Aorta (tissue), 5 donors: ENCODE measurements at regions not wholly inside any gene's neighbourhood (a gene's known extent, or its start where the extent isn't known, plus 50 kb on each side); places are given as distances from the start of the nearest gene placed in this dataset.
"Not testable (repeated sequence)": the region's sequence is repeated elsewhere in the genome, so short reads cannot be mapped to it uniquely, and the experiment has no call there.

Experiments
- ATAC-seq: fragments of 200-7000 bp; cut with Tn5 transposase; one replicate; pipeline ENCODE4 v1.9.1; 2022; ENCODE audit warnings: moderate library complexity; ENCODE audit not compliant: low FRiP score
- DNase-seq, 2 donors: peaks; one replicate each; pipeline ENCODE4 v3.0.0-alpha.2; 2020
- H3K27ac ChIP-seq, 2 donors: one replicate each; pipeline ENCODE4 v1.5.1; 2013; ENCODE audit warnings: low read length in 2 of 2, mild to moderate bottlenecking in 2 of 2, moderate library complexity in 2 of 2, control low read depth in 1 of 2, inconsistent platforms in 1 of 2, low read depth in 1 of 2
- H3K27me3 ChIP-seq, 2 donors: one replicate each; pipeline ENCODE4 v1.6.1; 2013; ENCODE audit warnings: control low read depth in 1 of 2, low read length in 1 of 2, mild to moderate bottlenecking in 1 of 2, moderate library complexity in 1 of 2; ENCODE audit not compliant: insufficient read depth in 2 of 2, control insufficient read depth in 1 of 2
- H3K36me3 ChIP-seq, 2 donors: one replicate each; pipeline ENCODE4 v1.6.1; 2013; ENCODE audit warnings: control low read depth in 1 of 2, low read length in 1 of 2, mild to moderate bottlenecking in 1 of 2; ENCODE audit not compliant: insufficient read depth in 2 of 2, control insufficient read depth in 1 of 2
- H3K4me1 ChIP-seq, 2 donors: one replicate each; pipeline ENCODE4 v1.6.1; 2013; ENCODE audit warnings: low read length in 2 of 2, control low read depth in 1 of 2, mild to moderate bottlenecking in 1 of 2, moderate library complexity in 1 of 2; ENCODE audit not compliant: insufficient read depth in 2 of 2, control insufficient read depth in 1 of 2
- H3K4me3 ChIP-seq, 2 donors: one replicate each; pipeline ENCODE4 v1.5.1; 2013; ENCODE audit warnings: low read length in 2 of 2, control low read depth in 1 of 2, mild to moderate bottlenecking in 1 of 2
- H3K9me3 ChIP-seq: one replicate; pipeline ENCODE4 v1.6.1; 2013; ENCODE audit warnings: mild to moderate bottlenecking, low read length; ENCODE audit not compliant: control insufficient read depth
- WGBS, 2 donors: extraction: QIAGEN DNeasy Blood & Tissue Kit; methylation state at CpG; one replicate each; pipeline ENCODE4 v1.1.7; 2013; 5-methylcytosine and 5-hydroxymethylcytosine counted together
- intact Hi-C, 2 donors: fragments of 100-400 bp; cut with DNase I; formaldehyde crosslinking; loops; one replicate each; pipeline versions ENCODE4 v1.14.2 to v1.15.0; 2022
- donor health status: healthy with polysubstance abuse.
- donor health status: Bipolar disorder and iron deficiency.
- donor health status: DM: no; HTN: no; CAD: no.
- donor health status: DM: no; HTN: no; CAD: no.
- donor health status: DM: yes; HTN: yes; CAD: no.

- intact Hi-C loops, H3K27ac ChIP-seq, H3K9me3 ChIP-seq, H3K4me1 ChIP-seq, H3K4me3 ChIP-seq, H3K36me3 ChIP-seq, DNase-seq, ATAC-seq, H3K27me3 ChIP-seq: not testable (repeated sequence)
- WGBS, 2 donors, result 57 to 66% methylated on average over 19 of the region's 19 CpGs
Measured at GRCh38 chr1:195847957-195848875, 760.0 kb downstream of the KCNT2 start.

DNA sequence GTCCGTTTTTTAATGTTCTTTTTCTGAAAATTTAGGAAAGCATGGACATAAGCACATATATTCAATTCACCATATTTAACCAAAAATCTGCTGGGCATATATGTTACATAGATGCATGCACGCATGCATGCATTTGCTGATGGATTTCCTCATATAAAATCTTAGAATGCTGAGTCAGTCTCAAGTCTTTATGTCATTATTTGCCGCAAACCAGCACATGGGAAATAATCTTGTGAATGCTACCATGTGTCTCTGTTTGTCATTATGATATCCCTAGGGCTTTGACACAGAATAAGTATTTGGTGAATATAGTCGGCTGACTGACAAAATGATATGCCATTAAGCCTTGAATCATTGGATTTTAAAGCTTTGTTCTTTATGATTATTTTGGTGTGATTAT, 776.5 kb downstream of the KCNT2 start:
- WGBS, 2 donors, result 86% methylated on average over 4 of the region's 4 CpGs
- no peak for DNase-seq
- H3K4me1 ChIP-seq, result no peaks in the 10 kb centered on the region
- intact Hi-C loops, result no loop called here
- H3K4me3 ChIP-seq, result no peak overlapping the region
- H3K9me3 ChIP-seq, result no peaks in the 10 kb centered on the region
- H3K27ac ChIP-seq, result no peak overlapping the region
- no peak for ATAC-seq
- no peaks in the 10 kb centered on the region for H3K36me3 ChIP-seq
- no peaks in the 10 kb centered on the region for H3K27me3 ChIP-seq

- ATAC-seq (no peak), DNase-seq (no peak)
- Histone ChIP-seq H3K9me3 (no peaks in the 10 kb centered on the region), H3K27me3 (no peaks in the 10 kb centered on the region), H3K4me1 (no peaks in the 10 kb centered on the region), H3K36me3 (no peaks in the 10 kb centered on the region), H3K27ac (no peak overlapping the region), H3K4me3 (no peak overlapping the region)
- intact Hi-C loops, result no loop called here
Measured at GRCh38 chr1:195828325-195828724, 779.9 kb downstream of the KCNT2 start.

DNA sequence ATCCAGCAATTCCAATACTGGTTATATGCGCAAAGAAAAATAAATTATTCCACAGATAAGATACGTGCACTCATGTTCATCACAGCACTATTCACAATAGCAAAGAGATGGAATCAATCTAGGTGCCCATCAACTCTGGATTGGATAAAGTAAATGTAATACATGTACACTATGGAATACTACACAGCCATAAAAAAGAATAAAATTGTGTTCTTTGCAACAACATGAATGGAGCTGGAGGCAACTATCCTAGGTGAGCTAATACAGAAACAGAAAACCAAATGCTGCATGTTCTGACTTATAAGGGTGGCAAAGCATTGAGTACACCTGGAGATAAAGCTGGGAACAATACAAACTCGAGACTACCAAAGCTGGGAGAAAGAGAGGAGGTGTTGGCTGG, 787.3 kb downstream of the KCNT2 start:
- WGBS, 2 donors, result 93 to 99% methylated on average over 3 of the region's 3 CpGs
- Histone ChIP-seq H3K27me3 (no peaks in the 10 kb centered on the region), H3K36me3 (no peaks in the 10 kb centered on the region), H3K27ac (no peak overlapping the region), H3K4me1 (no peaks in the 10 kb centered on the region), H3K9me3 (no peaks in the 10 kb centered on the region), H3K4me3 (no peak overlapping the region)
- intact Hi-C loops, result no loop called here
- ATAC-seq, result no peak
- DNase-seq, result no peak

DNA sequence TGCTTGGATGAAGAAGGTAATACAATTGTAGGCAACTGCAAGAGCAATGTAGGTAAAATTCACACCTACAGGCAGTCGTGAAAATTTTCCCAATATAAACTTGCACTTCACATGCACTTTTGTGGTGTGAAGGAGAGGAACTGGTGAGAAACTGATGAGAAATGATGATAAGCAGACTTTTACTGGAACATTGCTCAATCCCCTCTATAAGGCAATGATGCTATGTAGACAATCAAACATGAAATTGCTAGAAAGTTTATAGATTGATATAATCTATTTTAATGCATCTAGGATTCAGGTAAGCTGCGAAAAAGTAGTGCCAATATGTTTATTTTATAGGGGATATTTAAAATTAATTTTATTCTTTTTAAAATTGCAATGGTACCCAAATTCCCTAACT, 802.2 kb downstream of the KCNT2 start:
- intact Hi-C loops, result no loop called here
- H3K27ac ChIP-seq, result no peak overlapping the region
- H3K9me3 ChIP-seq, result no peaks in the 10 kb centered on the region
- H3K4me1 ChIP-seq, result no peaks in the 10 kb centered on the region
- H3K36me3 ChIP-seq, result no peaks in the 10 kb centered on the region
- no peaks in the 10 kb centered on the region for H3K27me3 ChIP-seq
- DNase-seq, result no peak
- ATAC-seq, result no peak
- WGBS, 2 donors, result 79% methylated on average over 2 of the region's 2 CpGs
- H3K4me3 ChIP-seq, result no peak overlapping the region

GRCh38 chr1:195804547-195804946, 803.7 kb downstream of the KCNT2 start:
- Histone ChIP-seq H3K27ac (no peak overlapping the region), H3K4me3 (no peak overlapping the region), H3K9me3 (no peaks in the 10 kb centered on the region), H3K27me3 (no peaks in the 10 kb centered on the region), H3K36me3 (no peaks in the 10 kb centered on the region), H3K4me1 (no peaks in the 10 kb centered on the region)
- intact Hi-C loops, result no loop called here
- no peak for ATAC-seq
- no peak for DNase-seq

DNA sequence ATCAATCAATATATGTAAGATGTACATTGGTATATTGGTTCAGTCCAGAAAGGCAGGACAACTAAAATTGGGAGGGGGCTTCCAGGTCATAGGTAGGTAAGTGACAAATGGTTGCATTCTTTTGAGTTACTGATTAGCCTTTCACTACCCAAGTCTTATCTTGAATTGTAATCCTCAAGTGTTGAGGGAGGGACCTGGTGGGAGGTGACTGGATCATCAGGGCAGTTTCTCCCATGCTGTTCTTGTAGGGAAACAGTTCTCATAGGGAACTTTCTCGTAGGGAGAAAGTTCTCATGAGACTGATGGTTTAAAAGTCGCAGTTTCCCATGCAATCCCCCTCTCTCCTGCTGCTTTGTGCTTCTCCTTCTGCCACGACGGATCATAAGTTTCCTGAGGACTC, 809.2 kb downstream of the KCNT2 start:
- no peak for ATAC-seq
- DNase-seq, result no peak
- Histone ChIP-seq H3K4me3 (no peak overlapping the region), H3K36me3 (no peaks in the 10 kb centered on the region), H3K27me3 (no peaks in the 10 kb centered on the region), H3K4me1 (no peaks in the 10 kb centered on the region), H3K27ac (no peak overlapping the region), H3K9me3 (no peaks in the 10 kb centered on the region)
- intact Hi-C loops, result no loop called here
- WGBS, 2 donors, result 82 to 84% methylated on average over 4 of the region's 4 CpGs

DNA sequence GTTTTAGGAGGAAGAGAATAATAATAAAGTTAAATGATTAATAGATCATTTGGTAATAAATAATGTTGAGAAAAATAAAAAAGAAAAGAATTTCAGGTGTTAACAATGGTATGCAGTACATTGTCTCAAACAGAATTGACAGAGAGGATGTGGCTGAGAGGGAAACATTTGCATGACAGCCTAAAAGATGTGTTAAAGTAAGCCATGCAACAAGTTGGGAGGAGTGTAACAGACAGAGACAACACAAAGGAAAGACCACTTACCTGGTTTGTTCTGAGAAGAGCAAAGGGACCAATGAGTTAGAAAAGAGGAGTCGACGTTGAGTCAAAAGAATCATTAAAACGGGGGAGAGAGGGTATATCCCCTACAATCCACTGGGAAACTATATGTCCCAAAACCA, 814.0 kb downstream of the KCNT2 start:
- Histone ChIP-seq H3K27me3 (no peaks in the 10 kb centered on the region), H3K4me3 (no peak overlapping the region), H3K27ac (no peak overlapping the region), H3K9me3 (peaks cover 6% of the 10 kb centered on the region), H3K36me3 (no peaks in the 10 kb centered on the region), H3K4me1 (no peaks in the 10 kb centered on the region)
- 94 to 100% methylated on average over 3 of the region's 3 CpGs for WGBS, 2 donors
- ATAC-seq, result no peak
- intact Hi-C loops, result no loop called here
- DNase-seq, result no peak

- ATAC-seq, result no peak
- no peaks in the 10 kb centered on the region for H3K36me3 ChIP-seq
- no peaks in the 10 kb centered on the region for H3K27me3 ChIP-seq
- no peak overlapping the region for H3K4me3 ChIP-seq
- H3K4me1 ChIP-seq, result no peaks in the 10 kb centered on the region
- H3K27ac ChIP-seq, result no peak overlapping the region
- H3K9me3 ChIP-seq, result peaks cover 6% of the 10 kb centered on the region
- intact Hi-C loops, result no loop called here
- no peak for DNase-seq
- WGBS, 2 donors, result 91 to 96% methylated on average over 7 of the region's 7 CpGs
Measured at GRCh38 chr1:195791796-195792195, 816.4 kb downstream of the KCNT2 start.
